ENCODE measurements at regions not wholly inside any gene's neighbourhood (a gene's known extent, or its start where the extent isn't known, plus 50 kb on each side); places are given as distances from the start of the nearest gene placed in this dataset.

DNA sequence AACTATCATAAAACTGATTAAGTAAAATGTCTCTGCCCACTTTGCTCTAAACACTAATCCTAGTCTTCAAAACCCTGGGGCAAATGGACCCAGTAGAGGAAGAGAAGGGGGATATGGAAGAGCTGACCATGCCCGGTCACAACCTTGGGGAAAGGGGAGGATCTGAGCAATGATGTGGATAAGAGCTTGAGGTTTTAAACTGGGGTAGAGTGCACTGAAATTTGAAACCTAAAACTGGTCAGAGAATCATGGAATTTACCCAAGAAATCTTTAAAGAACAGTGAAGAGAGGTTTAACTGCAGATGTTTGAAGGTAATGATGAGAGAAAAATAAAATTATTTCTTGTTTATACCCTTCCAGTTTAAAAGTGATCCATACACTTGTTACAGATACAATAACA is 110.8 kb downstream of the MRPS30 start:
- no peak for TF ChIP-seq RAD21 (IDR thresholded peaks at IDR 0.05; ENCODE audit: low read depth)
- TF ChIP-seq, protein P1, sequence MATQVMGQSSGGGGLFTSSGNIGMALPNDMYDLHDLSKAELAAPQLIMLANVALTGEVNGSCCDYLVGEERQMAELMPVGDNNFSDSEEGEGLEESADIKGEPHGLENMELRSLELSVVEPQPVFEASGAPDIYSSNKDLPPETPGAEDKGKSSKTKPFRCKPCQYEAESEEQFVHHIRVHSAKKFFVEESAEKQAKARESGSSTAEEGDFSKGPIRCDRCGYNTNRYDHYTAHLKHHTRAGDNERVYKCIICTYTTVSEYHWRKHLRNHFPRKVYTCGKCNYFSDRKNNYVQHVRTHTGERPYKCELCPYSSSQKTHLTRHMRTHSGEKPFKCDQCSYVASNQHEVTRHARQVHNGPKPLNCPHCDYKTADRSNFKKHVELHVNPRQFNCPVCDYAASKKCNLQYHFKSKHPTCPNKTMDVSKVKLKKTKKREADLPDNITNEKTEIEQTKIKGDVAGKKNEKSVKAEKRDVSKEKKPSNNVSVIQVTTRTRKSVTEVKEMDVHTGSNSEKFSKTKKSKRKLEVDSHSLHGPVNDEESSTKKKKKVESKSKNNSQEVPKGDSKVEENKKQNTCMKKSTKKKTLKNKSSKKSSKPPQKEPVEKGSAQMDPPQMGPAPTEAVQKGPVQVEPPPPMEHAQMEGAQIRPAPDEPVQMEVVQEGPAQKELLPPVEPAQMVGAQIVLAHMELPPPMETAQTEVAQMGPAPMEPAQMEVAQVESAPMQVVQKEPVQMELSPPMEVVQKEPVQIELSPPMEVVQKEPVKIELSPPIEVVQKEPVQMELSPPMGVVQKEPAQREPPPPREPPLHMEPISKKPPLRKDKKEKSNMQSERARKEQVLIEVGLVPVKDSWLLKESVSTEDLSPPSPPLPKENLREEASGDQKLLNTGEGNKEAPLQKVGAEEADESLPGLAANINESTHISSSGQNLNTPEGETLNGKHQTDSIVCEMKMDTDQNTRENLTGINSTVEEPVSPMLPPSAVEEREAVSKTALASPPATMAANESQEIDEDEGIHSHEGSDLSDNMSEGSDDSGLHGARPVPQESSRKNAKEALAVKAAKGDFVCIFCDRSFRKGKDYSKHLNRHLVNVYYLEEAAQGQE (IDR thresholded peaks at IDR 0.05; ENCODE audit: low read depth): no peak
